HPDE6-E6E7 (cell line): ENCODE measurements at regions not wholly inside any gene's neighbourhood (a gene's known extent, or its start where the extent isn't known, plus 50 kb on each side); places are given as distances from the start of the nearest gene placed in this dataset.

Source experiments
- DNase-seq: peaks from one replicate; pipeline ENCODE4 v3.0.0; 2011; ENCODE audit warnings: missing footprints; ENCODE audit errors: extremely low spot score

GRCh38 chr18:27899893-27900292 is 277.0 kb downstream of the CDH2 start:
- no peak for DNase-seq

- DNase-seq, result no peak
Measured at GRCh38 chr18:27894746-27895145, 282.2 kb downstream of the CDH2 start.

- no peak for DNase-seq
Measured at GRCh38 chr18:27887711-27888495, 289.0 kb downstream of the CDH2 start.

DNA sequence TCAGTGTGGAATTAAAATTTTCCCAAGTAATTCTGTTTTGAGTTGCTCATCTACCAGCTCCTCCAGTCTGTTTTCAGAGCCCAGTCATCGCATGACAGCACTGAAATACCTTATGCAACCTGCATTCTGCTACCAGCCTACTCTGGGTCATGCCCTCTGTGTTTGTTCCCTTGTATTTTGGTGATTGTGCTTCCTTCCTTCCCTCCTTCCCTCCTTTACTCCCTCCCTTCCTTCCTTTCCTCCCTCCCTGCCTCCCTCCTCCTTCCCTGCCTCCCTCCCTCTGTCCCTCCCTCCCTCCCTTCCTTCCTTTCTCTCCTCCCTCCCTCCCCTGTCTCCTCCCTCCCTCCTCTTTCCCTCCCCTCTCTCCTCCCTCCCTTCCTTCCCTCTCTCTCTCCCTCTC is 289.6 kb downstream of the CDH2 start:
- peak; percentile 26 for DNase-seq

DNA sequence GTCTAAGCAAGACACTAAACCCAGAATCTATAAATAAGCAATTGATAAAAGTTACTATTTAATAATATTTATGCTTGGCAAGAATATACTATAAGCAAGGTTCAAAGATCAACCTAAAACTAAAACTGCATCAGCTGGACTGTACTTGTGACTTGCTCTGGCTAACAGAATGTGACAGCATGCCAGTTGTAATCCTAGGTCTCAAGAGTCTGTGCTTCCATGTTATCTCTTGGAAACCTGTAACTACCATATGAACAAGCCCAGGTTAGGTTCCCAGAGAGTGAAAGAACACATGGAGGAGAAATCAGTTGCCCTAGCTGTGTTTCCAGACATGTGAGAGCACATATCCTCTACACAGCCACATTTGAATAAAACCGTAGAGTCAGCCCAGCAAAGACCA is 297.4 kb downstream of the CDH2 start:
- no peak for DNase-seq

GRCh38 chr18:27871726-27872125 is 305.2 kb downstream of the CDH2 start:
- no peak for DNase-seq

- no peak for DNase-seq
Measured at GRCh38 chr18:27869735-27870134, 307.2 kb downstream of the CDH2 start.

DNA sequence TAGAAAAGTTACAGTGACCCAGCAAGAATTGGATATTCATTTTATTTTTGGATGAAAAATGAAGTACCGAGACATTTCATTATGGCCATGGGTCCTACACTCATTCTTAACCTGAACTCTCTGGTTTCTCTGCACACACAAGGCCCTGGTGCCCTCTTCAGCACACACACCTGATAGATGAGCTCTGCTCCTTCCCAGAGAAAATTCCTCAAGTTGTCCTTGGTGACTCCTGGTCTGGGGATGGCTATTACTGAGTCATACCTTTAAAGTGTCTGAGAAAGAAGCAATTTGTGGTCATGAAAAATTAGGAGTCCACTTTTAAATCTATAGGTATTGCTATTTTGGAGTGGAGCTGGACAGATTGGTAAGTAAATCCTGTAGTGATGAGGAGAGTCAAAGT is 311.5 kb downstream of the CDH2 start:
- no peak for DNase-seq

DNA sequence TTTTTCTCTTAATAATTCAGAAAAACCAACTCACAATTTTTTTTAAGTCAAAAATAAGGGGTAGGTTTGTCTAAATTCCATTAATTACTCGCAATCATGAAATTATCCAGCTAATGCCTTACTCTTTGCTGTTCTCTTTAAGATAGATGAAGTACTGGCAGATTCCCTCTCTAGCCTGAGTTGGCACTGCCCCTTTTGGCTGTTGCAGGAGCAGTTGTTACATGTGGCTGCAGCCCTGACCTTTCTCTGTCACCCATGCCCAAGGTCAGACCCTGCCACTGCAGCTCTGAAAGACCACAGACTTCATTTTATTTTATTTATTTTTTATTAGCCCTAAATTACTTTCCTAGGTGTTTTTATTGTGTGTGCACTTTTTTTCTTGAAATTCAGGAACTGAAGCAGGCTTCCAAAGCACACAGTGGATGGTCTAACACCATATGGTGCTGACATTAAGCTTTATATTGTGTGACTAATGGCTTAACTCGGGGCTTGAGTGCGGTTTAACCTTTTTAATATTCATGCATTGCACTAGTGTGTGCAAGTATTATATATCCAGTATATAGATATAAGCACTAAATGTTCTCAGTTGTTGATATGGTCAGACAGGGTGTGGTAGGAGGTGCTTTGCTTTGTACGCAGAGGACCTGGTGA is 313.0 kb downstream of the CDH2 start:
- no peak for DNase-seq

GRCh38 chr18:27862041-27862682 is 314.8 kb downstream of the CDH2 start:
- DNase-seq, result no peak

- DNase-seq, result no peak
Measured at GRCh38 chr18:27861539-27861938, 315.4 kb downstream of the CDH2 start.

DNA sequence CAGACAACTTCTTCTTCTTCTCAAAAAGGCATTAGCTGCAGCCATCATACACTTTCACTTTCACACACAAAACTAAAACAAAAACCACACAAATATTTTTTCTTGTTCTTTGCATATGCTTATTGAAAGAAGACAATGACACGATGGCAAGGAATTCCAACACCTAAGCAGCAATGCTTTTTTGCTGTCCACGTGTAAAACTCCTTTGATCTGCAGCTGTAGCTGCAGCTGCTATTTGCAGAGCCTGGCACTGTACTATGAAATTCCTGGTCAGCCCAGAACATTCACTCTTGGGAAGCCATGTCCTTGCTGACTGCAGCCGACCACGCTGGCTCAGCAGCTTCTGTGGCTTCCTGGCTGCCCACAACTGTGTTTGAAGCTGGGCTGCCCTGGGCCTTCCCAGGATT is 316.2 kb downstream of the CDH2 start:
- no peak for DNase-seq

- DNase-seq, result peak; percentile 67
Measured at GRCh38 chr18:27860011-27860410, 316.9 kb downstream of the CDH2 start.

GRCh38 chr18:27856820-27857219 is 320.1 kb downstream of the CDH2 start:
- DNase-seq, result no peak

- DNase-seq, result no peak
Measured at GRCh38 chr18:27855486-27855885, 321.4 kb downstream of the CDH2 start.

- DNase-seq, result no peak
Measured at GRCh38 chr18:27854631-27855030, 322.3 kb downstream of the CDH2 start.

DNA sequence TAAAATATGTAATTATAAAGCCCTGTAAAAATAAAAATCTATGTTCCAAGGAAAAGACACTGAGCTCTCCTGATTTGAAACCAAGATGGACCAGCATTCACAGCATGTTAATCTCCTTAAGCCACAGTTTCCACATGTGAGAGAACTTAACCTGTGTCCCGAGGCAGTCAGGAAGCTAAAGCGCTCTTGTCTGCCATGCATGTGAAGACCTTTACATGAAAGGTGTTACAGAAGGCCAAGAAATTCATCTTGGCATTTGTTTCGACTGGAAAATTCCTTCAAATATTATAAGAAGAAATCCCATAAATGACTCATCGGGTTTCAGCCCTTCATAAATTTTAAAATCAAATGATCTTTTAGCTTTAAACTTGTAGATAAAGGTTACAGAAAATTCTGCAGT is 328.6 kb downstream of the CDH2 start:
- DNase-seq, result no peak

DNA sequence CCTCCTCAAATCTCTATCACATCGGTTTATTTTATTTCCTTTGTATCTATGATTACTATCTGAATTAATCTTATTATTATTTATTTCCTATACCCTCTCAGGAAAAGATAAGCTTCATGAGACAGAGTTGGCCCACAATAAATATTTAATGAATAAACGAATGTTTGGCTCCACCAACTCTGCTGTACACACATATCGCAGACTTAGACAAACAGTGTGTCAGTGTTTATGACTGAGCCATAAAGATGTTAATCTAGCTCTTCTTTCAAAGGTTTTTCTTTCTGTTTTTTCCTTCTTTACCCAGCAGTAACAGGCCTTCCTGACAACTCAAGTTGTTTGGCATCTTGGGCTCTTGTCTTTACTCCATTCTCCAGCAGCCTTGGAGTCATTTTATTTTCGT is 329.5 kb downstream of the CDH2 start:
- no peak for DNase-seq

- no peak for DNase-seq
Measured at GRCh38 chr18:27845897-27846296, 331.0 kb downstream of the CDH2 start.

DNA sequence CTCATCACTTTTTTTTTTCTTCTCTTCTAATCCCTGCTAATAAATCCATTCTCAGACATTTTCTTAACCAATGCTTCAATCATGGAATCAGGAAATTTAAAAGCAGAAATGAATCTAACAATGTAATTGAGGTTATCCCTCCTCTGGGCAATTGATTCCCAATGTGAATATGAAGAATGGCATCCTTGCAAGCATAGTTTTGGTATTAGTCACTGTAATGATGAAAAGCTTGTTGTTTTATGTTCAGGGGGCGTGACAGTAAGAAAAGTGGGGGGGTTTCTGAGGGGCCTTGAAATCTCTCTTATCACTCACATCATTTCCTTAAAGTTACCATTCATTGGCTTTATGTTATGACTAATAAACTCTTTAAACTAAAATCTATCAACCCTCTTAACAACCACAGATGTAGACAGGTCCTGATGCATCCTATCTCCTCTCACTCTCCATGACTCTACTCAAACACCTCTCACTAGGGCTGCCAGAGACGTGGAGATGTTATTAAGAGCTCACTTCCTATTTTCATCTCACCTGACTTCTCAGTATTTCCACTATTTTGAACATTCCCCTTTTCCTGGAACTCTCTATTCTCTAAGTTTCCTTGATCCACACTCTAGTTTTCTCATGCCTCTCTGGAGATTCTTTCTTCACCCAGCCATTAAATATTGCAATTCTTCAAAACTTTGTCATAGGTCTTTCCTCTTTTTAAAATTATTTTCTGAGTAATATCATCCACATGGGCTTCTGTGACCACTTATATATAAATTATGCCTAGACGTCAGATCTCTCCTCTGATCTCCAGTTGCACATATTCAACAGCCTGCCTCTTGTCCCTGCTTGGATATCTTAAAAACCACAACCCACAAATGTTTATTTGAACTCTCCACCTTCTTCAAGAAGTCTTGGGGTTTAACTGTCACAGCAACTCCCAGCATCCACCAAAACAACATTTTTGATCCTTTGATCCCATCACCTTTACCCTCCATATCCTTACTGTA is 332.9 kb downstream of the CDH2 start:
- peak; percentile 15 for DNase-seq

DNA sequence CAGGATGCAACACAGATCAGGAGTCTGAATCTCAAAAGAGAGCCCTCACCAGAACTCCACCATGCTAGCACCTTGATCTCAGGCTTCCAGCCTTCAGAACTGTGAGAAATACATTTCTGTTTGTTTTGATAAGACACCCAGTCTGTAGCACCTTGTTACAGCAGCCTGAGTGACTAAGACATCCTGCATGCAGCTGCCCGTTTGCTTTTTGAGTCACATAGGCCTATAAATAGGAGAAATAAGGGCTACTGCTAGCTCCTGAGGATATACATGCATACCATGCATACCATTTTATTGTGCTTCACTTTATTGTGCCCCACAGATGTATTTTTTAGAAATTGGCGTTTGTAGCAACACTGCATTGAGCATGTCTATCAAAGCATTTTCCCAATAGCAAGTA is 337.8 kb downstream of the CDH2 start:
- peak; percentile 67 for DNase-seq

- no peak for DNase-seq
Measured at GRCh38 chr18:27838225-27838624, 338.7 kb downstream of the CDH2 start.
